Uterus (tissue), 3 donors: ENCODE measurements at regions not wholly inside any gene's neighbourhood (a gene's known extent, or its start where the extent isn't known, plus 50 kb on each side); places are given as distances from the start of the nearest gene placed in this dataset.

Experiments
- DNase-seq, 2 donors: peaks; one replicate each; pipeline ENCODE4 v3.0.0-alpha.2; 2019 to 2020
- H3K27ac ChIP-seq, 2 donors: fragments of 200-600 bp; sonication (generic); 1 replicate in 1 of 2; 2 replicates in 1 of 2; pipeline ENCODE4 v1.5.1; 2016 to 2018
- H3K27me3 ChIP-seq, 2 donors: fragments of 200-600 bp; sonication (generic); one replicate each; pipeline ENCODE4 v1.5.1; 2018 to 2019; ENCODE audit warnings: control low read depth in 1 of 2
- H3K36me3 ChIP-seq, 2 donors: fragments of 200-600 bp; sonication (generic); one replicate each; pipeline ENCODE4 v1.5.1; 2019; ENCODE audit warnings: control low read depth in 1 of 2
- H3K4me1 ChIP-seq, 2 donors: fragments of 200-600 bp; sonication (generic); one replicate each; pipeline ENCODE4 v1.5.1; 2018 to 2019; ENCODE audit warnings: control low read depth in 1 of 2
- H3K4me3 ChIP-seq, 2 donors: fragments of 200-600 bp; sonication (generic); 1 replicate in 1 of 2; 2 replicates in 1 of 2; pipeline ENCODE4 v1.5.1; 2018 to 2019; ENCODE audit warnings: mild to moderate bottlenecking in 1 of 2
- H3K9me3 ChIP-seq, 2 donors: fragments of 200-600 bp; sonication (generic); one replicate each; pipeline ENCODE4 v1.5.1; 2019; ENCODE audit warnings: control low read depth in 1 of 2
- POLR2A ChIP-seq, 2 donors: fragments of 450-650 bp; IDR thresholded peaks; one replicate each; pipeline ENCODE4 v1.6.1; 2016; ENCODE audit warnings: antibody characterized with exemption in 2 of 2, mild to moderate bottlenecking in 1 of 2, moderate library complexity in 1 of 2
- intact Hi-C: fragments of 100-400 bp; cut with DNase I; formaldehyde crosslinking; loops from one replicate; pipeline ENCODE4 v1.15.1; 2023; ENCODE audit warnings: low total_unique reads
- TF ChIP-seq, protein P1 (sequence below), 4 experiments: fragments of 200-600 bp in 2 of 4; fragments of 450-650 bp in 2 of 4; sonication (generic) in 2 of 4; IDR thresholded peaks; one replicate each; pipeline ENCODE4 v1.5.1; 2016 to 2019; ENCODE audit warnings: antibody characterized with exemption in 4 of 4, mild to moderate bottlenecking in 2 of 4, moderate library complexity in 1 of 4
- donor health status: DM: yes; HTN: yes; CAD: no.

DNA sequence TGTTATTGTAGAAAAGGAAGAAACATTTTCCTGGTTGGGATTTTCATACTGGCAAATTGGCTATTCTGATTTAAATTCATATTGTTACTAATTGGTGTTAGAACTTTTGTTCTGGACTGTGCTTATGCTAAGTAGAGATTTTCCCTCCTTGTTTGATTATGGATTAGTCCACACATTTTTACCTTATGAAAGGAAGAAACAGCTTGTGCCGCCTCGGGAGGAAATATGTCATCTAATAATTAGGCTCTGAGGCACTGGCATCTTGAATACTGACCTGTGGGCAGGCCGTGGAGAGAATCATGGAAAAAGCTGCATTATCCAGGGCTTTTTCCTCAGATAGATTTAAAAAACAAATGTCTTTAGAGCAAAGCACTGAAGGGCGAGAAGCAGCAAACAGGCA, 344.3 kb upstream of the TBL1XR1 start:
- Histone ChIP-seq H3K4me1 (peaks cover 0 to 3% of the 10 kb centered on the region in 2 donors), H3K4me3 (no peak overlapping the region), H3K27me3 (no peaks in the 10 kb centered on the region), H3K27ac (no peak overlapping the region), H3K36me3 (no peaks in the 10 kb centered on the region), H3K9me3 (no peaks in the 10 kb centered on the region)
- TF ChIP-seq, protein P1, sequence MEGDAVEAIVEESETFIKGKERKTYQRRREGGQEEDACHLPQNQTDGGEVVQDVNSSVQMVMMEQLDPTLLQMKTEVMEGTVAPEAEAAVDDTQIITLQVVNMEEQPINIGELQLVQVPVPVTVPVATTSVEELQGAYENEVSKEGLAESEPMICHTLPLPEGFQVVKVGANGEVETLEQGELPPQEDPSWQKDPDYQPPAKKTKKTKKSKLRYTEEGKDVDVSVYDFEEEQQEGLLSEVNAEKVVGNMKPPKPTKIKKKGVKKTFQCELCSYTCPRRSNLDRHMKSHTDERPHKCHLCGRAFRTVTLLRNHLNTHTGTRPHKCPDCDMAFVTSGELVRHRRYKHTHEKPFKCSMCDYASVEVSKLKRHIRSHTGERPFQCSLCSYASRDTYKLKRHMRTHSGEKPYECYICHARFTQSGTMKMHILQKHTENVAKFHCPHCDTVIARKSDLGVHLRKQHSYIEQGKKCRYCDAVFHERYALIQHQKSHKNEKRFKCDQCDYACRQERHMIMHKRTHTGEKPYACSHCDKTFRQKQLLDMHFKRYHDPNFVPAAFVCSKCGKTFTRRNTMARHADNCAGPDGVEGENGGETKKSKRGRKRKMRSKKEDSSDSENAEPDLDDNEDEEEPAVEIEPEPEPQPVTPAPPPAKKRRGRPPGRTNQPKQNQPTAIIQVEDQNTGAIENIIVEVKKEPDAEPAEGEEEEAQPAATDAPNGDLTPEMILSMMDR (IDR thresholded peaks at IDR 0.05): no peak
- no peak for TF ChIP-seq POLR2A (IDR thresholded peaks at IDR 0.05)
- no peak for DNase-seq
- intact Hi-C loops: no loop called here

GRCh38 chr3:177545964-177546363, 348.7 kb upstream of the TBL1XR1 start:
- Histone ChIP-seq H3K27me3 (no peaks in the 10 kb centered on the region), H3K4me1 (no peaks in the 10 kb centered on the region), H3K4me3 (no peak overlapping the region), H3K36me3 (no peaks in the 10 kb centered on the region), H3K27ac (no peak overlapping the region), H3K9me3 (no peaks in the 10 kb centered on the region)
- intact Hi-C loops: no loop called here
- TF ChIP-seq POLR2A (IDR thresholded peaks at IDR 0.05): no peak
- TF ChIP-seq, protein P1 (IDR thresholded peaks at IDR 0.05): no peak
- no peak for DNase-seq

GRCh38 chr3:177547711-177548350, 350.5 kb upstream of the TBL1XR1 start:
- Histone ChIP-seq H3K36me3 (no peaks in the 10 kb centered on the region), H3K4me3 (no peak overlapping the region), H3K4me1 (no peaks in the 10 kb centered on the region), H3K9me3 (no peaks in the 10 kb centered on the region), H3K27me3 (no peaks in the 10 kb centered on the region), H3K27ac (no peak overlapping the region)
- TF ChIP-seq POLR2A (IDR thresholded peaks at IDR 0.05): no peak
- TF ChIP-seq, protein P1 (IDR thresholded peaks at IDR 0.05): no peak
- DNase-seq: no peak
- intact Hi-C loops: no loop called here

DNA sequence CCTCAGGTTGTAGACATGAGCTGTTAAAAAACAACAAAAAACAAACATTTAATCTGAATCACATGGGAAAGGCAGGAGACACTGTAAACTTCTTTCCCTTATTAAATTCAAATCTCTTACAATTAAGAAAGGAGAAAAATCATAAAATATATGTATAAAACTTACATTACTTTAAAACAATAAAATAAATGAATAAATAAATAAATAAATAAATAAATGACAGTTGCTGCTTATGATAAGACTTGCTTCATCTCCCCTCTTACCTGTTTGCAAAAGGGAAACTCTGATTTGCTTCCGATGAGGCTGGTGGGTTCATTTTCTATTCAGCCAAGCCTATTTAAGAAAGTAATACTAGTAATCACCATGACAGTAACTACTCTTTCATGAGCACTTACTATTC, 353.4 kb upstream of the TBL1XR1 start:
- TF ChIP-seq POLR2A (IDR thresholded peaks at IDR 0.05): no peak
- TF ChIP-seq, protein P1 (IDR thresholded peaks at IDR 0.05): no peak
- Histone ChIP-seq H3K9me3 (no peaks in the 10 kb centered on the region), H3K36me3 (no peaks in the 10 kb centered on the region), H3K4me3 (no peak overlapping the region), H3K4me1 (no peaks in the 10 kb centered on the region), H3K27ac (no peak overlapping the region), H3K27me3 (no peaks in the 10 kb centered on the region)
- intact Hi-C loops: no loop called here
- no peak for DNase-seq

GRCh38 chr3:177551431-177551836, 354.2 kb upstream of the TBL1XR1 start:
- Histone ChIP-seq H3K27ac (no peak overlapping the region), H3K4me1 (no peaks in the 10 kb centered on the region), H3K9me3 (no peaks in the 10 kb centered on the region), H3K36me3 (no peaks in the 10 kb centered on the region), H3K4me3 (no peak overlapping the region), H3K27me3 (no peaks in the 10 kb centered on the region)
- TF ChIP-seq, protein P1 (IDR thresholded peaks at IDR 0.05): no peak
- no peak for TF ChIP-seq POLR2A (IDR thresholded peaks at IDR 0.05)
- intact Hi-C loops: no loop called here
- DNase-seq: no peak
